CD14-positive monocyte (primary cell): ENCODE measurements at regions not wholly inside any gene's neighbourhood (a gene's known extent, or its start where the extent isn't known, plus 50 kb on each side); places are given as distances from the start of the nearest gene placed in this dataset.

Experiments
- DNase-seq, 3 donors: peaks; one replicate each; pipeline ENCODE4 v3.0.0-alpha.2; 2011 to 2022
- H2AFZ ChIP-seq: 2 replicates; pipeline ENCODE4 v1.6.0; 2012; ENCODE audit warnings: mild to moderate bottlenecking, low read depth, low read length, inconsistent platforms; ENCODE audit not compliant: insufficient read depth, poor library complexity, severe bottlenecking
- H3K27ac ChIP-seq, 2 donors: 1 replicate in 1 of 2; 2 replicates in 1 of 2; pipeline ENCODE4 v1.5.1; 2012 to 2013; ENCODE audit warnings: low read length in 2 of 2, control low read depth in 1 of 2, inconsistent platforms in 1 of 2, low read depth in 1 of 2, mild to moderate bottlenecking in 1 of 2
- H3K27me3 ChIP-seq, 2 donors: one replicate each; pipeline versions ENCODE4 v1.6.0 to v1.6.1; 2011 to 2013; ENCODE audit warnings: low read length in 2 of 2; ENCODE audit not compliant: control insufficient read depth in 2 of 2, insufficient read depth in 2 of 2
- H3K36me3 ChIP-seq, 2 donors: replicated peaks in 1 of 2; 1 replicate in 1 of 2; 2 replicates in 1 of 2; pipeline versions ENCODE4 v1.5.1 to v1.6.1; 2012 to 2013; ENCODE audit warnings: low read length in 2 of 2, control low read depth in 1 of 2, inconsistent platforms in 1 of 2, mild to moderate bottlenecking in 1 of 2; ENCODE audit not compliant: insufficient read depth in 2 of 2, control insufficient read depth in 1 of 2
- H3K4me1 ChIP-seq, 2 donors: 1 replicate in 1 of 2; 2 replicates in 1 of 2; pipeline versions ENCODE4 v1.5.1 to v1.6.1; 2012 to 2013; ENCODE audit warnings: low read length in 2 of 2, control low read depth in 1 of 2, inconsistent platforms in 1 of 2, mild to moderate bottlenecking in 1 of 2, moderate library complexity in 1 of 2; ENCODE audit not compliant: insufficient read depth in 2 of 2, control insufficient read depth in 1 of 2
- H3K4me2 ChIP-seq: replicated peaks from 2 replicates; pipeline ENCODE3; 2012; ENCODE audit warnings: low read length, moderate library complexity, mild to moderate bottlenecking; ENCODE audit not compliant: poor library complexity, severe bottlenecking; ENCODE audit errors: extremely low read depth
- H3K4me3 ChIP-seq, 3 experiments: fragments of 200-600 bp in 1 of 3; sonication (generic) in 1 of 3; replicated peaks in 1 of 3; 1 replicate in 2 of 3; 2 replicates in 1 of 3; pipeline ENCODE4 v1.5.1; 2011 to 2013; ENCODE audit warnings: low read length in 3 of 3, mild to moderate bottlenecking in 3 of 3, control low read depth in 2 of 3, low read depth in 2 of 3, inconsistent platforms in 1 of 3, moderate library complexity in 1 of 3
- H3K79me2 ChIP-seq: 2 replicates; pipeline ENCODE4 v1.6.0; 2012; ENCODE audit warnings: mild to moderate bottlenecking, control low read depth, inconsistent platforms, low read length, moderate library complexity; ENCODE audit not compliant: insufficient read depth
- H3K9ac ChIP-seq: 2 replicates; pipeline ENCODE4 v1.6.0; 2017; ENCODE audit warnings: low read length, mild to moderate bottlenecking; ENCODE audit not compliant: insufficient read depth, poor library complexity, severe bottlenecking
- H3K9me3 ChIP-seq, 2 donors: replicated peaks in 1 of 2; 1 replicate in 1 of 2; 2 replicates in 1 of 2; pipeline versions ENCODE4 v1.5.1 to v1.6.1; 2012 to 2013; ENCODE audit warnings: low read length in 2 of 2, control low read depth in 1 of 2; ENCODE audit not compliant: control insufficient read depth in 1 of 2, insufficient read depth in 1 of 2
- H4K20me1 ChIP-seq: 2 replicates; pipeline ENCODE4 v1.6.0; 2012; ENCODE audit warnings: mild to moderate bottlenecking, low read length, control low read depth, moderate library complexity; ENCODE audit not compliant: insufficient read depth
- H3K27ac Mint-ChIP-seq, 7 donors: one replicate each; pipeline ENCODE4 v1.8.0; 2020; ENCODE audit warnings: mild to moderate bottlenecking in 7 of 7, mixed read lengths in 7 of 7, moderate library complexity in 6 of 7, inconsistent platforms in 2 of 7
- H3K27me3 Mint-ChIP-seq, 3 donors: one replicate each; pipeline ENCODE4 v1.8.0; 2021 to 2022; ENCODE audit warnings: low read depth in 3 of 3, mild to moderate bottlenecking in 3 of 3, mixed read lengths in 3 of 3, moderate library complexity in 3 of 3, inconsistent platforms in 1 of 3
- H3K36me3 Mint-ChIP-seq, 2 donors: one replicate each; pipeline ENCODE4 v1.8.0; 2020; ENCODE audit warnings: mixed read lengths in 2 of 2, inconsistent platforms in 1 of 2, mild to moderate bottlenecking in 1 of 2
- H3K4me1 Mint-ChIP-seq: one replicate; pipeline ENCODE4 v1.8.0; 2020; ENCODE audit warnings: mild to moderate bottlenecking, mixed read lengths
- H3K4me3 Mint-ChIP-seq, 2 donors: one replicate each; pipeline ENCODE4 v1.8.0; 2020; ENCODE audit warnings: mild to moderate bottlenecking in 2 of 2, mixed read lengths in 2 of 2, moderate library complexity in 1 of 2
- H3K9me3 Mint-ChIP-seq, 7 donors: one replicate each; pipeline ENCODE4 v1.8.0; 2020 to 2022; ENCODE audit warnings: mixed read lengths in 7 of 7, mild to moderate bottlenecking in 6 of 7, moderate library complexity in 6 of 7, inconsistent platforms in 2 of 7
- CTCF ChIP-seq: fragments of 200-600 bp; IDR thresholded peaks from one replicate; pipeline ENCODE4 v1.8.0; 2022; ENCODE audit warnings: antibody characterized with exemption, mild to moderate bottlenecking
- WGBS: methylation state at CpG from one replicate; pipeline ENCODE4 v1.1.5; 2013; ENCODE audit warnings: missing lambda C conversion rate; ENCODE audit not compliant: insufficient coverage; 5-methylcytosine and 5-hydroxymethylcytosine counted together
- intact Hi-C, 2 donors: fragments of 100-400 bp; cut with micrococcal nuclease; formaldehyde crosslinking; loops; one replicate each; pipeline versions ENCODE4 v1.15.0 to v1.15.1; 2023

GRCh38 chr6:164164876-164165275 is 750.4 kb downstream of the QKI start:
- WGBS = 80% methylated on average over 1 of the region's 3 CpGs
- H2AFZ ChIP-seq = no peak overlapping the region
- H3K9me3 Mint-ChIP-seq = peaks cover 0 to 28% (median 10%) of the 10 kb centered on the region in 7 donors
- no peak overlapping the region for H3K4me2 ChIP-seq
- intact Hi-C loops = no loop called here
- H3K36me3 ChIP-seq = no peaks in the 10 kb centered on the region
- H3K9ac ChIP-seq = no peak overlapping the region
- no peaks in the 10 kb centered on the region for H4K20me1 ChIP-seq
- no peaks in the 10 kb centered on the region for H3K79me2 ChIP-seq
- no peaks in the 10 kb centered on the region for H3K4me1 ChIP-seq
- no peaks in the 10 kb centered on the region for H3K27me3 ChIP-seq
- no peaks in the 10 kb centered on the region for H3K4me1 Mint-ChIP-seq
- H3K27ac Mint-ChIP-seq = no peak overlapping the region
- H3K36me3 Mint-ChIP-seq = no peaks in the 10 kb centered on the region
- no peak for DNase-seq
- no peak for TF ChIP-seq CTCF
- H3K4me3 ChIP-seq = no peak overlapping the region
- no peak overlapping the region for H3K4me3 Mint-ChIP-seq
- peaks cover 0 to 3% (median 2%) of the 10 kb centered on the region in 3 donors for H3K27me3 Mint-ChIP-seq
- peaks cover 11 to 12% of the 10 kb centered on the region in 2 donors for H3K9me3 ChIP-seq
- no peak overlapping the region for H3K27ac ChIP-seq

DNA sequence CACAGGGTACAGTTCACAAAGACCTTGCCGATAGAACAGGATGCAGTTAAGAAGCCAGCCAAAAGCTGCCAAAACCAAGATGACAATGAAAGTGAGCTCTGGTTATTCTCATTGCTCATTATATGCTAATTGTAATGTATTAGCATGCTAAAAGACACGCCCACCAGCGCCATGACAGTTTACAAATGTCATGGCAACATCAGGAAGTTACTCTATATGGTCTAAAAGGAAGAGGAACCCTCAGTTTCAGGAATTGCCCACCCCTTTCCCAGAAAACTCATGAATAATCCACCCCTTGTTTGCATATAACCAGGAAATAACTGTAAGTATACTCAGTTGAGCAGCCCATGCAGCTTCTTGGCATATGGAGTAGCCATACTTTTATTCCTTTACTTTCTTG is 748.7 kb downstream of the QKI start:
- H3K27me3 Mint-ChIP-seq = peaks cover 0 to 3% (median 0%) of the 10 kb centered on the region in 3 donors
- DNase-seq = no peak
- H3K9ac ChIP-seq = no peak overlapping the region
- WGBS = 100% methylated on average over 1 of the region's 3 CpGs
- no peaks in the 10 kb centered on the region for H3K27me3 ChIP-seq
- no peak overlapping the region for H3K27ac ChIP-seq
- H3K79me2 ChIP-seq = no peaks in the 10 kb centered on the region
- H3K4me3 Mint-ChIP-seq = no peak overlapping the region
- peaks cover 11 to 19% of the 10 kb centered on the region in 2 donors for H3K9me3 ChIP-seq
- no peaks in the 10 kb centered on the region for H4K20me1 ChIP-seq
- no peaks in the 10 kb centered on the region for H3K4me1 ChIP-seq
- no peaks in the 10 kb centered on the region for H3K36me3 ChIP-seq
- H3K9me3 Mint-ChIP-seq = peaks cover 0 to 33% (median 13%) of the 10 kb centered on the region in 7 donors
- no peak overlapping the region for H2AFZ ChIP-seq
- H3K36me3 Mint-ChIP-seq = no peaks in the 10 kb centered on the region
- no peak overlapping the region for H3K27ac Mint-ChIP-seq
- no peaks in the 10 kb centered on the region for H3K4me1 Mint-ChIP-seq
- no peak for TF ChIP-seq CTCF
- no peak overlapping the region for H3K4me2 ChIP-seq
- H3K4me3 ChIP-seq = no peak overlapping the region
- intact Hi-C loops = no loop called here
